ENCODE measurements at regions not wholly inside any gene's neighbourhood (a gene's known extent, or its start where the extent isn't known, plus 50 kb on each side); places are given as distances from the start of the nearest gene placed in this dataset.

DNA sequence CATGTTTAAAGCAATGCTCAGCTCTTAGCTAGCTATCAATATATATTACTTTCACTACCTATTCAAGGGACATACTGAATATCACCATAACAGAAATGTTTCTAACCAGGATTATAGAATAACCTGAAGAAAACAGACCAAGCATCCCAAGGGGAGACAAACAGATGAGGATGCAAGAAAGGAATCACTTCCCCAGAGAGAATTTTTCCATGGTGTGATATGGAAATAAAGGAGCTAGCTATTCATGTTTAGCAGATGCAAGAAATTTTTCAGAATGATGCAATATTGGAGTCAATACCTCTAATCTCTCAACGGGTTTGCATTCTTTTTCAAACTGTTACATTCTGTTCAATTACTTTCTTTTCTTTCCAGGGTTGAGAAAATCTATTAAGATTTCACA is 538.9 kb upstream of the FLRT2 start:
- no peak overlapping the region for H4K91ac ChIP-seq (ENCODE audit: low read depth, low read length)
- no peak overlapping the region for H2AK5ac ChIP-seq (ENCODE audit: low read length)
- H3K23ac ChIP-seq (ENCODE audit: low read length) = no peak overlapping the region
- H3K14ac ChIP-seq (ENCODE audit: low read length) = no peak overlapping the region
- H4K8ac ChIP-seq (ENCODE audit: low read depth, low read length) = no peak overlapping the region
- H3K79me1 ChIP-seq (ENCODE audit: low read length) = no peaks in the 10 kb centered on the region
- H4K12ac ChIP-seq (ENCODE audit: low read depth, low read length) = no peak overlapping the region
- no peaks in the 10 kb centered on the region for H3K27me3 ChIP-seq (ENCODE audit: insufficient read depth, low read length)
- no peak overlapping the region for H3K18ac ChIP-seq (ENCODE audit: low read length)
- H3K4me1 ChIP-seq (ENCODE audit: control insufficient read depth in 1 of 2, insufficient read depth in 2 of 2, low read length in 2 of 2) = no peaks in the 10 kb centered on the region
- no CpG with 5 or more reads among the region's 1 CpG for WGBS (ENCODE audit: extremely low coverage, insufficient coverage, insufficient read length)
- H3K9ac ChIP-seq (ENCODE audit: low read length) = no peak overlapping the region
- no peaks in the 10 kb centered on the region for H3K36me3 ChIP-seq (ENCODE audit: control insufficient read depth in 1 of 2, insufficient read depth in 2 of 2, low read length in 2 of 2)
- no peak overlapping the region for H2AFZ ChIP-seq (ENCODE audit: insufficient read depth, low read length, poor library complexity)
- H3K9me3 ChIP-seq (ENCODE audit: insufficient read depth, low read depth, low read length) = no peaks in the 10 kb centered on the region
- H2BK5ac ChIP-seq (ENCODE audit: low read depth, low read length, poor library complexity) = no peak overlapping the region
- no peak overlapping the region for H3K27ac ChIP-seq (ENCODE audit: low read depth, low read length)
- no peak overlapping the region for H2BK12ac ChIP-seq (ENCODE audit: low read length)
- no peak overlapping the region for H3K4me3 ChIP-seq (ENCODE audit: low read depth, low read length)
- no peaks in the 10 kb centered on the region for H3K79me2 ChIP-seq (ENCODE audit: control insufficient read depth, insufficient read depth, low read length, poor library complexity)
- H2BK120ac ChIP-seq (ENCODE audit: insufficient read depth, low read length, poor library complexity) = no peak overlapping the region
- no peak overlapping the region for H3K4me2 ChIP-seq (ENCODE audit: low read length)
- no peak for DNase-seq
- no peak overlapping the region for H3K4ac ChIP-seq (ENCODE audit: low read depth, low read length)

DNA sequence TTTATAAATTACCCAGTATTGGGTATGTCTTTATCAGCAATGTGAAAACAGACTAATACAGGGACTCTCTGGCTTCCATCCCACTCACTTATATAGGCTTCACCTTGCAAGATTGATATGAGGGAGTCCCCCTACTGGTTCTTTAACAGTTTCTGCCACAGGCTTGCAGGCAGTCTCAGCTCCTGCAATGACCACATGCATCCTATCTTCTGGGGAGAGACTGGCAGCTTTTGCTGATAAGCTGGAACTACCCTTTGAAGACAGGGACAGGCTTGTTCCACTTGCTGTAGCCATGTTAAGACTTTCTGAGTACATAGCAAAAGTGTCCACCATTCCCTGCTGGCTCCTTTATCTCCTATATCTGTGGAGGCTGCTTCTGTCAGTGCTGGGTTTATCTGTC is 531.7 kb upstream of the FLRT2 start:
- Histone ChIP-seq H3K9ac (ENCODE audit: low read length) (no peak overlapping the region), H3K4me1 (ENCODE audit: control insufficient read depth in 1 of 2, insufficient read depth in 2 of 2, low read length in 2 of 2) (no peaks in the 10 kb centered on the region), H4K8ac (ENCODE audit: low read depth, low read length) (no peak overlapping the region), H3K4me3 (ENCODE audit: low read depth, low read length) (no peak overlapping the region), H3K14ac (ENCODE audit: low read length) (no peak overlapping the region), H3K23ac (ENCODE audit: low read length) (no peak overlapping the region), H3K4me2 (ENCODE audit: low read length) (no peak overlapping the region), H3K18ac (ENCODE audit: low read length) (no peak overlapping the region), H3K79me2 (ENCODE audit: control insufficient read depth, insufficient read depth, low read length, poor library complexity) (no peaks in the 10 kb centered on the region), H4K12ac (ENCODE audit: low read depth, low read length) (no peak overlapping the region), H2BK12ac (ENCODE audit: low read length) (no peak overlapping the region), H2AFZ (ENCODE audit: insufficient read depth, low read length, poor library complexity) (no peak overlapping the region), H2AK5ac (ENCODE audit: low read length) (no peak overlapping the region), H3K36me3 (ENCODE audit: control insufficient read depth in 1 of 2, insufficient read depth in 2 of 2, low read length in 2 of 2) (no peaks in the 10 kb centered on the region), H3K4ac (ENCODE audit: low read depth, low read length) (no peak overlapping the region), H2BK120ac (ENCODE audit: insufficient read depth, low read length, poor library complexity) (no peak overlapping the region), H3K9me3 (ENCODE audit: insufficient read depth, low read depth, low read length) (no peaks in the 10 kb centered on the region), H3K79me1 (ENCODE audit: low read length) (no peaks in the 10 kb centered on the region), H4K91ac (ENCODE audit: low read depth, low read length) (no peak overlapping the region), H3K27me3 (ENCODE audit: insufficient read depth, low read length) (no peaks in the 10 kb centered on the region), H3K27ac (ENCODE audit: low read depth, low read length) (no peak overlapping the region), H2BK5ac (ENCODE audit: low read depth, low read length, poor library complexity) (no peak overlapping the region)
- no peak for DNase-seq

DNA sequence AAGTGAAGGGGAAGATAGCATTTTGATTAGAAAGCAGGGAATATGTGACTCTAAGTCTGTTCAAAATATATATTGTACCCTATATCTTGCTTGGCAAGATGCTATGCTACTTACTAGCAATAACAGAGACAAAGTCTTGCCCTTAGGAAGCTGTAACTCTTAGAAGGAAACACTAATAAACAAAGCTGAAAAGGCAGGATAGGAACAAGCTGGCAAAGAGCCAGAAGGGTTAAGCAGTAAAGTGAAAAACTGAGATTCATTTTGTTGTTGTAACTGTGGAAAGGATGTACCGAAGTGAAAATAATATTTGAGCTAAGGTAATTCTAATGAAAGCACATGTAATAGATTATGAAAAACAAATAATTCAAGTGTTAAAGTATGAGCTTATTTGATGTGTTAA is 527.1 kb upstream of the FLRT2 start:
- no peaks in the 10 kb centered on the region for H3K36me3 ChIP-seq (ENCODE audit: control insufficient read depth in 1 of 2, insufficient read depth in 2 of 2, low read length in 2 of 2)
- no peak overlapping the region for H3K18ac ChIP-seq (ENCODE audit: low read length)
- no peak overlapping the region for H4K91ac ChIP-seq (ENCODE audit: low read depth, low read length)
- no peak overlapping the region for H2AFZ ChIP-seq (ENCODE audit: insufficient read depth, low read length, poor library complexity)
- H3K4me3 ChIP-seq (ENCODE audit: low read depth, low read length) = no peak overlapping the region
- no peak overlapping the region for H3K4ac ChIP-seq (ENCODE audit: low read depth, low read length)
- no peaks in the 10 kb centered on the region for H3K9me3 ChIP-seq (ENCODE audit: insufficient read depth, low read depth, low read length)
- H3K9ac ChIP-seq (ENCODE audit: low read length) = no peak overlapping the region
- H3K79me2 ChIP-seq (ENCODE audit: control insufficient read depth, insufficient read depth, low read length, poor library complexity) = no peaks in the 10 kb centered on the region
- H2AK5ac ChIP-seq (ENCODE audit: low read length) = no peak overlapping the region
- no peak overlapping the region for H2BK120ac ChIP-seq (ENCODE audit: insufficient read depth, low read length, poor library complexity)
- no peak for DNase-seq
- no peak overlapping the region for H3K27ac ChIP-seq (ENCODE audit: low read depth, low read length)
- H3K79me1 ChIP-seq (ENCODE audit: low read length) = no peaks in the 10 kb centered on the region
- H3K23ac ChIP-seq (ENCODE audit: low read length) = no peak overlapping the region
- H2BK5ac ChIP-seq (ENCODE audit: low read depth, low read length, poor library complexity) = no peak overlapping the region
- no peaks in the 10 kb centered on the region for H3K4me1 ChIP-seq (ENCODE audit: control insufficient read depth in 1 of 2, insufficient read depth in 2 of 2, low read length in 2 of 2)
- H2BK12ac ChIP-seq (ENCODE audit: low read length) = no peak overlapping the region
- no peak overlapping the region for H3K14ac ChIP-seq (ENCODE audit: low read length)
- H3K27me3 ChIP-seq (ENCODE audit: insufficient read depth, low read length) = no peaks in the 10 kb centered on the region
- no peak overlapping the region for H4K12ac ChIP-seq (ENCODE audit: low read depth, low read length)
- no peak overlapping the region for H4K8ac ChIP-seq (ENCODE audit: low read depth, low read length)
- WGBS (ENCODE audit: extremely low coverage, insufficient coverage, insufficient read length) = no CpG with 5 or more reads among the region's 1 CpG
- H3K4me2 ChIP-seq (ENCODE audit: low read length) = no peak overlapping the region

DNA sequence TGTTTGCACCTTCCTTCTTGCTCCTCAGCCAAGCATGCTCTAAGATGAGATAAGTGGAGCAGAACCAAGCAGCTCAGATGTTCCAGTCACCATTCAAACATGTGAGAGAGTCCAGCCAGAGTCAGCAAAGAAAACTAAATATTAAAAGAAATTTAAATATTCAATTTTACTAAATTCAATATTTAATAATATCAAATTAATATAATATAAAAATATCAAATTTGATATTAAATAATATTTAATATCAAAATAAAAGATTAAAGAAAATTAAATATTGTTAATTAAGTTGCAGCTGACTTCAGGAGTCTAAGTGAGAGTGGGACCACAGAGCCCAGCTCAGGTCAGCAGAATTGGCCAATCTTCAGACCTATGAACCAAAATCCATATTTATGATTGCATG is 526.1 kb upstream of the FLRT2 start:
- Histone ChIP-seq H2BK5ac (ENCODE audit: low read depth, low read length, poor library complexity) (no peak overlapping the region), H3K36me3 (ENCODE audit: control insufficient read depth in 1 of 2, insufficient read depth in 2 of 2, low read length in 2 of 2) (no peaks in the 10 kb centered on the region), H3K4me2 (ENCODE audit: low read length) (no peak overlapping the region), H4K8ac (ENCODE audit: low read depth, low read length) (no peak overlapping the region), H3K27ac (ENCODE audit: low read depth, low read length) (no peak overlapping the region), H4K12ac (ENCODE audit: low read depth, low read length) (no peak overlapping the region), H2BK12ac (ENCODE audit: low read length) (no peak overlapping the region), H3K23ac (ENCODE audit: low read length) (no peak overlapping the region), H3K14ac (ENCODE audit: low read length) (no peak overlapping the region), H2AK5ac (ENCODE audit: low read length) (no peak overlapping the region), H3K27me3 (ENCODE audit: insufficient read depth, low read length) (no peaks in the 10 kb centered on the region), H3K79me1 (ENCODE audit: low read length) (no peaks in the 10 kb centered on the region), H3K4ac (ENCODE audit: low read depth, low read length) (no peak overlapping the region), H3K4me3 (ENCODE audit: low read depth, low read length) (no peak overlapping the region), H2BK120ac (ENCODE audit: insufficient read depth, low read length, poor library complexity) (no peak overlapping the region), H3K4me1 (ENCODE audit: control insufficient read depth in 1 of 2, insufficient read depth in 2 of 2, low read length in 2 of 2) (no peaks in the 10 kb centered on the region), H2AFZ (ENCODE audit: insufficient read depth, low read length, poor library complexity) (no peak overlapping the region), H3K18ac (ENCODE audit: low read length) (no peak overlapping the region), H4K91ac (ENCODE audit: low read depth, low read length) (no peak overlapping the region), H3K9ac (ENCODE audit: low read length) (no peak overlapping the region), H3K79me2 (ENCODE audit: control insufficient read depth, insufficient read depth, low read length, poor library complexity) (no peaks in the 10 kb centered on the region), H3K9me3 (ENCODE audit: insufficient read depth, low read depth, low read length) (no peaks in the 10 kb centered on the region)
- DNase-seq = no peak

DNA sequence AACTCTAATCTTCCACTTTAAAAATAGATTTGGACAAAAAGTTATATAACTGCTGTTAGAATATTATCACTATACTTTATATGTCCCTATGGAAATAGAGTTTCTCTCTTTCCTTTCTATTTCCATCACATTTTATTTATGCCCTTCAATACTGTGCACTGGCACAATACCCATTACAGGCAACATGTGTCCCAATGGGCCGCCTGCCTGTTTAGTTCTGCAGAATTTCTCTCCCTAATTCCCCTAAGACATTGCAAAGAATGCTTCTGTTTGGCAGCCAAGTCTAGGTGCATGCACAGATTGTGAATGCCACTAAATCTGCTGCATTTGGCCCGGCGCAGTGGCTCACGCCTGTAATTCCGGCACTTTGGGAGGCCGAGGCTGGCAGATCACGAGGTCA is 520.4 kb upstream of the FLRT2 start:
- no peak overlapping the region for H2BK5ac ChIP-seq (ENCODE audit: low read depth, low read length, poor library complexity)
- no CpG with 5 or more reads among the region's 7 CpGs for WGBS (ENCODE audit: extremely low coverage, insufficient coverage, insufficient read length)
- H4K91ac ChIP-seq (ENCODE audit: low read depth, low read length) = no peak overlapping the region
- no peak for DNase-seq
- H3K4me3 ChIP-seq (ENCODE audit: low read depth, low read length) = no peak overlapping the region
- H3K23ac ChIP-seq (ENCODE audit: low read length) = no peak overlapping the region
- H3K79me1 ChIP-seq (ENCODE audit: low read length) = no peaks in the 10 kb centered on the region
- H2AFZ ChIP-seq (ENCODE audit: insufficient read depth, low read length, poor library complexity) = no peak overlapping the region
- no peaks in the 10 kb centered on the region for H3K4me1 ChIP-seq (ENCODE audit: control insufficient read depth in 1 of 2, insufficient read depth in 2 of 2, low read length in 2 of 2)
- no peak overlapping the region for H2BK120ac ChIP-seq (ENCODE audit: insufficient read depth, low read length, poor library complexity)
- H3K27me3 ChIP-seq (ENCODE audit: insufficient read depth, low read length) = no peaks in the 10 kb centered on the region
- H3K27ac ChIP-seq (ENCODE audit: low read depth, low read length) = no peak overlapping the region
- H3K79me2 ChIP-seq (ENCODE audit: control insufficient read depth, insufficient read depth, low read length, poor library complexity) = no peaks in the 10 kb centered on the region
- H4K8ac ChIP-seq (ENCODE audit: low read depth, low read length) = no peak overlapping the region
- H3K4ac ChIP-seq (ENCODE audit: low read depth, low read length) = no peak overlapping the region
- no peaks in the 10 kb centered on the region for H3K9me3 ChIP-seq (ENCODE audit: insufficient read depth, low read depth, low read length)
- H3K18ac ChIP-seq (ENCODE audit: low read length) = no peak overlapping the region
- H3K14ac ChIP-seq (ENCODE audit: low read length) = no peak overlapping the region
- H3K36me3 ChIP-seq (ENCODE audit: control insufficient read depth in 1 of 2, insufficient read depth in 2 of 2, low read length in 2 of 2) = no peaks in the 10 kb centered on the region
- no peak overlapping the region for H3K4me2 ChIP-seq (ENCODE audit: low read length)
- H2AK5ac ChIP-seq (ENCODE audit: low read length) = no peak overlapping the region
- H3K9ac ChIP-seq (ENCODE audit: low read length) = no peak overlapping the region
- no peak overlapping the region for H2BK12ac ChIP-seq (ENCODE audit: low read length)
- H4K12ac ChIP-seq (ENCODE audit: low read depth, low read length) = no peak overlapping the region
